ENCODE measurements at regions not wholly inside any gene's neighbourhood (a gene's known extent, or its start where the extent isn't known, plus 50 kb on each side); places are given as distances from the start of the nearest gene placed in this dataset.

DNA sequence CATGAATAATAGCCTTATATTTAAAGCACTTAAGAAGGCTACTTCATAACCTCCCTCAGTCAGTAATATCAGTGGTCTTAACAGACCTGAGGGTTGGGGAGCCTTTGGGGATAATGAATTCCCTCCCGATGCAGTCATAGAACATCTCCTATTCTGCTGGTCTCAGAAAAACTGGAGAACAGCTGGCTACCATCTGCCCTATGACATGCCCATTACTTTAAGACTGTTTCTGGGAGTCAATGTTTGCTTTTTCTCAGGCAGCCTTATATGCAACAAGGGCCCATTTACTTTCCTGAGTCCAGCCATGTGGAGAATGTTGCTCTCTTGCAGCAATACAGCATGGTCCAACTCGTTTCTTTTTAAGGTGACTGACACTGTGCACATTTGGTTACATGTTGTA, 161.7 kb upstream of the PARP11 start:
- TF ChIP-seq, protein P1, sequence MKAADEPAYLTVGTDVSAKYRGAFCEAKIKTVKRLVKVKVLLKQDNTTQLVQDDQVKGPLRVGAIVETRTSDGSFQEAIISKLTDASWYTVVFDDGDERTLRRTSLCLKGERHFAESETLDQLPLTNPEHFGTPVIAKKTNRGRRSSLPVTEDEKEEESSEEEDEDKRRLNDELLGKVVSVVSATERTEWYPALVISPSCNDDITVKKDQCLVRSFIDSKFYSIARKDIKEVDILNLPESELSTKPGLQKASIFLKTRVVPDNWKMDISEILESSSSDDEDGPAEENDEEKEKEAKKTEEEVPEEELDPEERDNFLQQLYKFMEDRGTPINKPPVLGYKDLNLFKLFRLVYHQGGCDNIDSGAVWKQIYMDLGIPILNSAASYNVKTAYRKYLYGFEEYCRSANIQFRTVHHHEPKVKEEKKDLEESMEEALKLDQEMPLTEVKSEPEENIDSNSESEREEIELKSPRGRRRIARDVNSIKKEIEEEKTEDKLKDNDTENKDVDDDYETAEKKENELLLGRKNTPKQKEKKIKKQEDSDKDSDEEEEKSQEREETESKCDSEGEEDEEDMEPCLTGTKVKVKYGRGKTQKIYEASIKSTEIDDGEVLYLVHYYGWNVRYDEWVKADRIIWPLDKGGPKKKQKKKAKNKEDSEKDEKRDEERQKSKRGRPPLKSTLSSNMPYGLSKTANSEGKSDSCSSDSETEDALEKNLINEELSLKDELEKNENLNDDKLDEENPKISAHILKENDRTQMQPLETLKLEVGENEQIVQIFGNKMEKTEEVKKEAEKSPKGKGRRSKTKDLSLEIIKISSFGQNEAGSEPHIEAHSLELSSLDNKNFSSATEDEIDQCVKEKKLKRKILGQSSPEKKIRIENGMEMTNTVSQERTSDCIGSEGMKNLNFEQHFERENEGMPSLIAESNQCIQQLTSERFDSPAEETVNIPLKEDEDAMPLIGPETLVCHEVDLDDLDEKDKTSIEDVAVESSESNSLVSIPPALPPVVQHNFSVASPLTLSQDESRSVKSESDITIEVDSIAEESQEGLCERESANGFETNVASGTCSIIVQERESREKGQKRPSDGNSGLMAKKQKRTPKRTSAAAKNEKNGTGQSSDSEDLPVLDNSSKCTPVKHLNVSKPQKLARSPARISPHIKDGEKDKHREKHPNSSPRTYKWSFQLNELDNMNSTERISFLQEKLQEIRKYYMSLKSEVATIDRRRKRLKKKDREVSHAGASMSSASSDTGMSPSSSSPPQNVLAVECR (CRISPR knock-in tag; IDR thresholded peaks at IDR 0.05; ENCODE audit: borderline replicate concordance), result no peak
- TF ChIP-seq FOSL1 (CRISPR knock-in tag; IDR thresholded peaks at IDR 0.05; ENCODE audit: borderline replicate concordance) (no peak), ZNF678 (CRISPR knock-in tag; IDR thresholded peaks at IDR 0.05) (no peak), AFF4 (CRISPR knock-in tag; IDR thresholded peaks at IDR 0.05) (no peak), TOE1 (CRISPR knock-in tag; IDR thresholded peaks at IDR 0.05) (no peak), ESRRA (CRISPR knock-in tag; IDR thresholded peaks at IDR 0.05; ENCODE audit: low read depth) (no peak), CEBPB (IDR thresholded peaks at IDR 0.05; ENCODE audit: borderline replicate concordance, low read depth, low read length) (no peak)
- TF ChIP-seq, protein P2, sequence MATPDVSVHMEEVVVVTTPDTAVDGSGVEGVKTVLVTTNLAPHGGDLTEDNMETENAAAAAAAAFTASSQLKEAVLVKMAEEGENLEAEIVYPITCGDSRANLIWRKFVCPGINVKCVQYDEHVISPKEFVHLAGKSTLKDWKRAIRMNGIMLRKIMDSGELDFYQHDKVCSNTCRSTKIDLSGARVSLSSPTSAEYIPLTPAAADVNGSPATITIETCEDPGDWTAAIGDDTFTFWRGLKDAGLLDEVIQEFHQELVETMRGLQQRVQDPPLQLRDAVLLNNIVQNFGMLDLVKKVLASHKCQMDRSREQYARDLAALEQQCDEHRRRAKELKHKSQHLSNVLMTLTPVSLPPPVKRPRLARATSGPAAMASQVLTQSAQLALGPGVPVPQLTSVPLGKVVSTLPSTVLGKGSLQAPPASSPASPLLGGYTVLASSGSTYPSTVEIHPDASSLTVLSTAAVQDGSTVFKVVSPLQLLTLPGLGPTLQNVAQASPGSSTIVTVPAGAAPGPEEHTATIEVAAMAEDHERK (CRISPR knock-in tag; IDR thresholded peaks at IDR 0.05; ENCODE audit: low read depth), result no peak
